T-helper 9 cell (primary cell): ENCODE measurements at regions not wholly inside any gene's neighbourhood (a gene's known extent, or its start where the extent isn't known, plus 50 kb on each side); places are given as distances from the start of the nearest gene placed in this dataset.

Experiments
- DNase-seq: peaks from one replicate; pipeline ENCODE4 v3.0.0-alpha.2; 2020

- DNase-seq, result no peak
These were observed 305.9 kb upstream of the SALL3 start for GRCh38 chr18:78673516-78674321.

GRCh38 chr18:78675231-78675630, 304.4 kb upstream of the SALL3 start:
- no peak for DNase-seq

GRCh38 chr18:78676622-78677482, 302.8 kb upstream of the SALL3 start:
- no peak for DNase-seq

- DNase-seq, result no peak
These were observed 301.9 kb upstream of the SALL3 start for GRCh38 chr18:78677483-78678317.

GRCh38 chr18:78678318-78678695, 301.3 kb upstream of the SALL3 start:
- DNase-seq, result no peak

GRCh38 chr18:78679031-78679430, 300.6 kb upstream of the SALL3 start:
- no peak for DNase-seq

- DNase-seq, result no peak
These were observed 299.9 kb upstream of the SALL3 start for GRCh38 chr18:78679613-78680260.

- no peak for DNase-seq
These were observed 298.2 kb upstream of the SALL3 start for GRCh38 chr18:78681396-78681795.

- no peak for DNase-seq
These were observed 297.7 kb upstream of the SALL3 start for GRCh38 chr18:78681934-78682333.

- no peak for DNase-seq
These were observed 296.9 kb upstream of the SALL3 start for GRCh38 chr18:78682716-78683115.

GRCh38 chr18:78683191-78684010, 296.2 kb upstream of the SALL3 start:
- DNase-seq, result no peak

GRCh38 chr18:78685250-78685979, 294.2 kb upstream of the SALL3 start:
- DNase-seq, result no peak

- no peak for DNase-seq
These were observed 293.6 kb upstream of the SALL3 start for GRCh38 chr18:78685980-78686530.

GRCh38 chr18:78686976-78687685, 292.5 kb upstream of the SALL3 start:
- DNase-seq, result no peak

- DNase-seq, result no peak
These were observed 291.9 kb upstream of the SALL3 start for GRCh38 chr18:78687736-78688135.

GRCh38 chr18:78688249-78688648, 291.4 kb upstream of the SALL3 start:
- no peak for DNase-seq

- DNase-seq, result no peak
These were observed 290.7 kb upstream of the SALL3 start for GRCh38 chr18:78688916-78689315.

GRCh38 chr18:78689606-78690005, 290.0 kb upstream of the SALL3 start:
- DNase-seq, result no peak

GRCh38 chr18:78692105-78692504, 287.5 kb upstream of the SALL3 start:
- no peak for DNase-seq

GRCh38 chr18:78693429-78693828, 286.2 kb upstream of the SALL3 start:
- no peak for DNase-seq
